CD4-positive, alpha-beta memory T cell (primary cell): ENCODE measurements at regions not wholly inside any gene's neighbourhood (a gene's known extent, or its start where the extent isn't known, plus 50 kb on each side); places are given as distances from the start of the nearest gene placed in this dataset.

Experiments used
- CTCF ChIA-PET: fragments of 350-600 bp; sonication (Branson Sonifier 250); formaldehyde crosslinking; loops from one replicate; lab custom pipeline; 2021; ENCODE audit warnings: inconsistent platforms; ENCODE audit not compliant: partially characterized antibody; lab: Charles Lee
- POLR2A ChIA-PET: fragments of 350-600 bp; sonication (Branson Sonifier 250); formaldehyde crosslinking; loops from one replicate; lab custom pipeline; 2021; ENCODE audit not compliant: partially characterized antibody; lab: Charles Lee
- DNase-seq, 5 donors: peaks; one replicate each; pipeline versions ENCODE4 v3.0.0 to v3.0.0-alpha.2; 2020 to 2022; ENCODE audit warnings: mixed read lengths in 1 of 5
- H3K27ac ChIP-seq: one replicate; pipeline ENCODE4 v1.7.0; 2013; ENCODE audit warnings: low read depth, low read length
- H3K27me3 ChIP-seq: 2 replicates; pipeline ENCODE4 v1.7.0; 2013; ENCODE audit warnings: mild to moderate bottlenecking, low read length, moderate library complexity; ENCODE audit not compliant: insufficient read depth
- H3K36me3 ChIP-seq: 2 replicates; pipeline ENCODE4 v1.7.0; 2013; ENCODE audit warnings: mild to moderate bottlenecking, low read length, moderate library complexity; ENCODE audit not compliant: insufficient read depth
- H3K4me1 ChIP-seq: 2 replicates; pipeline ENCODE4 v1.7.0; 2013; ENCODE audit warnings: mild to moderate bottlenecking, low read length, moderate library complexity; ENCODE audit not compliant: insufficient read depth
- H3K4me3 ChIP-seq, 2 donors: one replicate each; pipeline ENCODE4 v1.7.0; 2013; ENCODE audit warnings: low read length in 2 of 2, mild to moderate bottlenecking in 1 of 2
- H3K9me3 ChIP-seq, 2 donors: one replicate each; pipeline ENCODE4 v1.7.0; 2013; ENCODE audit warnings: low read length in 2 of 2, control low read depth in 1 of 2; ENCODE audit not compliant: control insufficient read depth in 1 of 2
- H3K27ac Mint-ChIP-seq, 7 donors: one replicate each; pipeline ENCODE4 v1.8.0; 2020 to 2021; ENCODE audit warnings: mixed read lengths in 7 of 7, mild to moderate bottlenecking in 6 of 7, inconsistent platforms in 3 of 7, moderate library complexity in 3 of 7
- H3K27me3 Mint-ChIP-seq, 2 donors: one replicate each; pipeline ENCODE4 v1.8.0; 2020 to 2021; ENCODE audit warnings: mixed read lengths in 2 of 2
- H3K36me3 Mint-ChIP-seq, 2 donors: one replicate each; pipeline ENCODE4 v1.8.0; 2020 to 2021; ENCODE audit warnings: mixed read lengths in 2 of 2, inconsistent platforms in 1 of 2, mild to moderate bottlenecking in 1 of 2
- H3K4me1 Mint-ChIP-seq, 4 donors: one replicate each; pipeline ENCODE4 v1.8.0; 2020 to 2021; ENCODE audit warnings: mixed read lengths in 4 of 4, mild to moderate bottlenecking in 1 of 4
- H3K4me3 Mint-ChIP-seq, 8 donors: one replicate each; pipeline ENCODE4 v1.8.0; 2020 to 2021; ENCODE audit warnings: mixed read lengths in 8 of 8, mild to moderate bottlenecking in 7 of 8, moderate library complexity in 6 of 8, inconsistent platforms in 3 of 8
- H3K9me3 Mint-ChIP-seq, 8 donors: one replicate each; pipeline ENCODE4 v1.8.0; 2020 to 2021; ENCODE audit warnings: mixed read lengths in 8 of 8, mild to moderate bottlenecking in 5 of 8, inconsistent platforms in 3 of 8, moderate library complexity in 1 of 8
- intact Hi-C: fragments of 100-400 bp; cut with micrococcal nuclease; formaldehyde crosslinking; loops from one replicate; pipeline ENCODE4 v1.15.1; 2023

DNA sequence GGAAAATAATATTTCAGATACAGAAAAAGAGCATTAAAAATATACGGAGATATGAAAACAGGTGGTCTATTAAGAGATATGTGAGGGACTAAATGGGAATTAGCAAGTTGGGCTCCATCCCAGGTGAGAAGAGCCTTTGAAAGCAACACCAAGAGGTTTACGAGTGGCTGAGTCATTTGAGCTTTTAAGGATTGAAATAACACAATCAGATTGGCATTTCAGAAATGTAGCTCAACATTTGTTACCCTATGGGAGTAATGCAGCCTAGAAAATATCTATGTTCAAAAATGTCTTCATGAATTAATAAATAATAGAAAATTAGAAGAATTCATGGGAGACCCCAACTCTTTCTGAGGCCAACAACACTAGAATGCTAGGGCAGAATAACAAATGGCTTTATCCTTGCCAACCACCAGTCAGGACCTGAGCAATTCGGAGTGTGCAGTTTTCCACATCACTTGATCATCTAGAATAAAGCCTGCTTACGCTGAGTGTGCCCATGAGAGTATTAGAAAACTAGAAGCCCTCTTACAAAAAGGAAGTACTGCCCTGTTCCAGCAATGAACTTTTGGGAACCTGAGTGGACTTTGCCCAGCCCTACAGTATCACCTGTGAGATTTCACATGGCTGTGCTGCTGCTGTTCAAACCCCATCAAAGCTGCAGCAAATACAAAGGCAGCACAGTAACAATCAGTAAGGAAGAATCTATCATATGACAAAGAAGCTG, 538.0 kb upstream of the CAMK1G start:
- Mint-ChIP-seq H3K27ac (no peak overlapping the region), H3K9me3 (peaks cover 0 to 7% (median 0%) of the 10 kb centered on the region in 8 donors), H3K27me3 (peaks cover 2 to 3% of the 10 kb centered on the region in 2 donors), H3K36me3 (no peaks in the 10 kb centered on the region), H3K4me1 (no peaks in the 10 kb centered on the region), H3K4me3 (no peak overlapping the region)
- Histone ChIP-seq H3K36me3 (no peaks in the 10 kb centered on the region), H3K9me3 (no peaks in the 10 kb centered on the region), H3K27ac (no peak overlapping the region), H3K4me3 (no peak overlapping the region), H3K4me1 (no peaks in the 10 kb centered on the region), H3K27me3 (no peaks in the 10 kb centered on the region)
- intact Hi-C loops = no loop called here
- ChIA-PET CTCF (no interaction called here), POLR2A (no interaction called here)
- no peak for DNase-seq

DNA sequence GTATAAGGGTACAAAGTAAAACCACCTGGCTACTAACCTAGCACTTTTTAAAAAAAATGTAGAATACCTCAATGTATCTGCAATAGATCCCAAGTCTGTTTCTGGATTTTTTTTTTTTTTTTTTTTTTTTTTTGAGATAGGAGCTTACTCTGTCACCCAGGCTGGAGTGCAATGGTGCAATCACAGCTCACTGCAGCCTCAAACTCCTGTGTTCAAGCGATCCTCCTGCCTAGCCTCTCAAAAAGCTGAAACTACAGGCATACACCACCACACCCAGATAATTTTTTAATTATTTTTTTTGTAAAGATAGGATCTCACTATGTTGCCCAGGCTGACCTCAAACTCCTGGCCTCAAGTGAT, 537.5 kb upstream of the CAMK1G start:
- CTCF ChIA-PET = no interaction called here
- H3K4me3 Mint-ChIP-seq = no peak overlapping the region
- H3K27ac ChIP-seq = no peak overlapping the region
- no peaks in the 10 kb centered on the region for H3K27me3 ChIP-seq
- peaks cover 0 to 7% (median 0%) of the 10 kb centered on the region in 8 donors for H3K9me3 Mint-ChIP-seq
- H3K36me3 Mint-ChIP-seq = no peaks in the 10 kb centered on the region
- H3K27ac Mint-ChIP-seq = no peak overlapping the region
- intact Hi-C loops = no loop called here
- H3K4me1 Mint-ChIP-seq = no peaks in the 10 kb centered on the region
- POLR2A ChIA-PET = no interaction called here
- H3K9me3 ChIP-seq = no peaks in the 10 kb centered on the region
- no peak overlapping the region for H3K4me3 ChIP-seq
- no peaks in the 10 kb centered on the region for H3K4me1 ChIP-seq
- DNase-seq = no peak
- peaks cover 2% of the 10 kb centered on the region in 2 donors for H3K27me3 Mint-ChIP-seq
- no peaks in the 10 kb centered on the region for H3K36me3 ChIP-seq

DNA sequence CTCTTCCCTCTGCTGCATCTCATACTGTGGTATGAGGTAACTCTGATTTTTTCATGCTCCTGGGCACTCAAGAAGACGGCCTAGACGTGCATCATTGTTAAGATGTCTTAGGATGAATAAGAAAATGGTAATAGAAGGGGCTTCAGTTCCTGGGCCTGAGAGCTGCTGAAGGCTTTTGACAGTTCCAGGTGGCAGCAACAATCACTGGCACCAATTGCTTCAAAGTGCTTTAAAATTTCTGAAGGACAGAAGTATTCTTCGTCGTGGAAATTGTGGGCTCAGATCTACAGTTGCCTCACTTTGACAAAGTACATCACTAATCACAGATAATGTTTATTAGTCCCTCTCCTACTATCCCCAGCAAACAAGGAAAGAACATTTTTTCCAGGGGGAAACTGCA, 536.6 kb upstream of the CAMK1G start:
- Mint-ChIP-seq H3K27me3 (peaks cover 2% of the 10 kb centered on the region in 2 donors), H3K9me3 (peaks cover 0 to 11% (median 0%) of the 10 kb centered on the region in 8 donors), H3K36me3 (no peaks in the 10 kb centered on the region), H3K4me1 (no peaks in the 10 kb centered on the region), H3K4me3 (no peak overlapping the region), H3K27ac (no peak overlapping the region)
- ChIA-PET POLR2A (no interaction called here), CTCF (no interaction called here)
- Histone ChIP-seq H3K4me3 (no peak overlapping the region), H3K36me3 (no peaks in the 10 kb centered on the region), H3K4me1 (no peaks in the 10 kb centered on the region), H3K9me3 (no peaks in the 10 kb centered on the region), H3K27me3 (no peaks in the 10 kb centered on the region), H3K27ac (no peak overlapping the region)
- intact Hi-C loops = no loop called here
- DNase-seq = no peak

DNA sequence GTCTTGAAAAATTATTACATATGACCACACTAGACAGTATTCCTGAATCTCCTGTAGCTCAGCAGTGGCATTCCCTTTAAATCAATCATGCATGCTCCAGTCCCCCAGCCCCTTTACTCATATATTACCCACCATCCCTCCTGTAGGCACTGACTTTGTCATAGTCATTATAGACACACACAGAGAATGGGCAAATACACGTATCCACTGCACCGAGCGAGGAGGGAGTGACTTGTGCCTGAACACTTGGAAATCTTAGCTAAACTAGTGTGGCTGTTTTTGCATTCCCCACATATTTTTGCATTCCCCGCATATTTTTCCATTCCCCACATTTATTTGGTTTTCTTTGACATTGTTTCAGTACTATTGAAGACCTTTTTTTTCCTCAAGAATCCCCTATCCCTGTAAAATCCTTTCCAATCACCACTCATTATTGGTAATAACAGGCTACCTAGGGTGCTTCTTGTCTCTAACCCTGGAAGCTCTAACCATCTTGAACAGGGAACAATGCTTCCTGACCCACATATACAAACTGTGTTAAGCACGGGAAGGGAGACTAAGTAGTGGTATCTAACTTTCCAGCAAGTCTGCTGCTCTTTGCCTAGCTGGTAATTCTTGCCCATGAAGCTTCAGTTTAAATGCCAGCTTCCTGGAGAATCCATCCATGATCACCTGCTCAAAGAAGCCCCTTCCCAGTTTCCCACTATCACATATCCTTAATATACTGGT, 534.4 kb upstream of the CAMK1G start:
- Histone ChIP-seq H3K27me3 (no peaks in the 10 kb centered on the region), H3K4me1 (no peaks in the 10 kb centered on the region), H3K27ac (no peak overlapping the region), H3K4me3 (no peak overlapping the region), H3K9me3 (no peaks in the 10 kb centered on the region), H3K36me3 (no peaks in the 10 kb centered on the region)
- Mint-ChIP-seq H3K4me3 (no peak overlapping the region), H3K36me3 (no peaks in the 10 kb centered on the region), H3K9me3 (peaks cover 0 to 8% (median 0%) of the 10 kb centered on the region in 8 donors), H3K27me3 (peaks cover 2% of the 10 kb centered on the region in 2 donors), H3K4me1 (no peaks in the 10 kb centered on the region), H3K27ac (no peak overlapping the region)
- ChIA-PET CTCF (no interaction called here), POLR2A (no interaction called here)
- intact Hi-C loops = no loop called here
- DNase-seq = no peak

DNA sequence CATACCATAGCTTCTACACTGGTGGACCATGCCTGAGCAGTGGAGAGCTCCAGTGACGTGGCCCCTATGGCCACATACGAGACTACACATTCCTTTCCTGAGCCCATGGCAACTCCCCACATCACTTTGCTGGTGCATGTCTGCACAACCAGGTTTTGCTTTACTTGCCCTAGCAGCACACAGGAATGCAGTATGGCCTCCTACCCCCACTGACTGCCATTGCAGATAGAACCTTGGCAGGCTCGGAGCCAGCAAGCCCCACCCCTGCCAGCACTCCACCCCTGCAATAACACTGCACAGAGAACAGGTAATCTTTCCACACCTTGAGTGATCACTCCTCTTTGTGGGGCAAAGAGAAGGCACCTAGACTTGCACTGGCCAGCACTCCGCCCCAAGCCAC, 531.9 kb upstream of the CAMK1G start:
- DNase-seq = no peak
- CTCF ChIA-PET = no interaction called here
- Mint-ChIP-seq H3K27me3 (peaks cover 0 to 4% of the 10 kb centered on the region in 2 donors), H3K4me1 (no peaks in the 10 kb centered on the region), H3K9me3 (peaks cover 0 to 12% (median 7%) of the 10 kb centered on the region in 8 donors), H3K36me3 (no peaks in the 10 kb centered on the region), H3K27ac (no peak overlapping the region), H3K4me3 (no peak overlapping the region)
- Histone ChIP-seq H3K4me1 (no peaks in the 10 kb centered on the region), H3K9me3 (no peaks in the 10 kb centered on the region), H3K4me3 (no peak overlapping the region), H3K36me3 (no peaks in the 10 kb centered on the region), H3K27ac (no peak overlapping the region), H3K27me3 (no peaks in the 10 kb centered on the region)
- intact Hi-C loops = no loop called here
- POLR2A ChIA-PET = no interaction called here

DNA sequence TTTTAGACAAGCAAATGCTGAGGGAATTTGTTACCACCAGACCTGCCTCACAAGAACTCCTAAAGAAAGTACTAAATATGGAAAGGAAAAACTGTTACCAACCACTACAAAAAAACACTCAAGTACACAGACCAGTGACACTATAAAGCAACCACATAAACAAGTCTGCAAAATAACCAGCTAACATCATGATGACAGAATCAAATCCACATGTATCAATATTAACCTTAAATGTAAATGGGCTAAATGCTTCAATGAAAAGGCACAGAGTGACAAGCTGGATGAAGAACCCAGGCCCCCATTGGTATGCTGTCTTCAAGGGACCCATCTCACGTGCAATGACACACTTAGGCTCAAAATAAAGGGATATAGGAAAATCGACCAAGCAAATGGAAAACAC, 529.9 kb upstream of the CAMK1G start:
- Mint-ChIP-seq H3K4me3 (no peak overlapping the region), H3K27me3 (peaks cover 0 to 4% of the 10 kb centered on the region in 2 donors), H3K9me3 (peaks cover 0 to 14% (median 7%) of the 10 kb centered on the region in 8 donors), H3K4me1 (no peaks in the 10 kb centered on the region), H3K36me3 (no peaks in the 10 kb centered on the region), H3K27ac (no peak overlapping the region)
- no peaks in the 10 kb centered on the region for H3K9me3 ChIP-seq
- H3K4me1 ChIP-seq = no peaks in the 10 kb centered on the region
- no peak overlapping the region for H3K4me3 ChIP-seq
- ChIA-PET CTCF (no interaction called here), POLR2A (no interaction called here)
- intact Hi-C loops = no loop called here
- H3K27me3 ChIP-seq = no peaks in the 10 kb centered on the region
- H3K36me3 ChIP-seq = no peaks in the 10 kb centered on the region
- no peak overlapping the region for H3K27ac ChIP-seq
- no peak for DNase-seq

DNA sequence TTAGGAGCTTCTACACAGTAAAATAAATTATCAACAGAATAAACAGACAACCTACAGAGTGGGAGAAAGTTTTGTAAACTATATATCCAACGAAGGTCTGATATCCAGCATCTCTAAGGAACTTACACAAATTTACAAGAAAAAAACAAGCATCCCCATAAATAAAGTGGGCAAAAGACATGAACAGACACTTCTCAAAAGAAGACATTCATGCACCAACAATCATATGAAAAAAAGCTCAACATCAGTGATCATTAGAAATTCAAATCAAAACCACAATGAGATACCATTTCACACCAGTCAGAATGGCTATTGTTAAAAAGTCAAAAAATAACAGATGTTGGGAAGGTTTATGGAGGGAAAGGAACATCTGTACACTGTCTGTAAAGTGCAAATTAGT, 526.4 kb upstream of the CAMK1G start:
- ChIA-PET POLR2A (no interaction called here), CTCF (no interaction called here)
- no peak overlapping the region for H3K4me3 Mint-ChIP-seq
- H3K27me3 ChIP-seq = no peaks in the 10 kb centered on the region
- H3K27ac ChIP-seq = no peak overlapping the region
- no peaks in the 10 kb centered on the region for H3K4me1 ChIP-seq
- H3K4me1 Mint-ChIP-seq = no peaks in the 10 kb centered on the region
- H3K36me3 Mint-ChIP-seq = no peaks in the 10 kb centered on the region
- intact Hi-C loops = no loop called here
- no peak overlapping the region for H3K4me3 ChIP-seq
- H3K36me3 ChIP-seq = no peaks in the 10 kb centered on the region
- H3K27ac Mint-ChIP-seq = no peak overlapping the region
- peaks cover 0 to 14% (median 6%) of the 10 kb centered on the region in 8 donors for H3K9me3 Mint-ChIP-seq
- no peak for DNase-seq
- no peaks in the 10 kb centered on the region for H3K9me3 ChIP-seq
- peaks cover 0 to 3% of the 10 kb centered on the region in 2 donors for H3K27me3 Mint-ChIP-seq
